ENCODE measurements at regions not wholly inside any gene's neighbourhood (a gene's known extent, or its start where the extent isn't known, plus 50 kb on each side); places are given as distances from the start of the nearest gene placed in this dataset.

DNA sequence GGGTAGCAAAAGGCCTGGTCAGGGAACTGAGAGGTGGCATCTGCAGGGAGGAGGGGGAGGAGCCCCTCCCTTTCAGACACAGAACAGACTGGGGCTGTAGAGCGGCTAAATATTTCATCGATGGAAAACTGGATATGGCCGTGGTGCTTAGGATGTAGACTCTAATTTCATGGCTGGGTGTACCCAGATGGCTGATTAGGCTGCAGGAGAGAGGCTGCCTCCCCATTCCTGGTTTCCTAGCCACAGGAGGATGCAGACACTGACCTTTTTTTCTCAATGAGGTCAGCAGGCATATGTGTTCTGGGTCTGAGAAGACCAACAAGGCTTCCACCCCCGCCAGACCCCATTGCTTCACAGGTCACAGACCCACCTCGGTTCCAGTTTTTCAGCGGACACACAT is 58.1 kb upstream of the CALM2 start:
- TF ChIP-seq, protein P1, sequence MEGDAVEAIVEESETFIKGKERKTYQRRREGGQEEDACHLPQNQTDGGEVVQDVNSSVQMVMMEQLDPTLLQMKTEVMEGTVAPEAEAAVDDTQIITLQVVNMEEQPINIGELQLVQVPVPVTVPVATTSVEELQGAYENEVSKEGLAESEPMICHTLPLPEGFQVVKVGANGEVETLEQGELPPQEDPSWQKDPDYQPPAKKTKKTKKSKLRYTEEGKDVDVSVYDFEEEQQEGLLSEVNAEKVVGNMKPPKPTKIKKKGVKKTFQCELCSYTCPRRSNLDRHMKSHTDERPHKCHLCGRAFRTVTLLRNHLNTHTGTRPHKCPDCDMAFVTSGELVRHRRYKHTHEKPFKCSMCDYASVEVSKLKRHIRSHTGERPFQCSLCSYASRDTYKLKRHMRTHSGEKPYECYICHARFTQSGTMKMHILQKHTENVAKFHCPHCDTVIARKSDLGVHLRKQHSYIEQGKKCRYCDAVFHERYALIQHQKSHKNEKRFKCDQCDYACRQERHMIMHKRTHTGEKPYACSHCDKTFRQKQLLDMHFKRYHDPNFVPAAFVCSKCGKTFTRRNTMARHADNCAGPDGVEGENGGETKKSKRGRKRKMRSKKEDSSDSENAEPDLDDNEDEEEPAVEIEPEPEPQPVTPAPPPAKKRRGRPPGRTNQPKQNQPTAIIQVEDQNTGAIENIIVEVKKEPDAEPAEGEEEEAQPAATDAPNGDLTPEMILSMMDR (IDR thresholded peaks at IDR 0.05), result no peak
- TF ChIP-seq POLR2A (IDR thresholded peaks at IDR 0.05), result no peak
